Activated CD4-positive, alpha-beta T cell treated with anti-CD3 and anti-CD28 coated beads, Interleukin-2, amount 10 ng/mL, durations not matched to agents 7 days and 5 days (primary cell): ENCODE measurements at regions not wholly inside any gene's neighbourhood (a gene's known extent, or its start where the extent isn't known, plus 50 kb on each side); places are given as distances from the start of the nearest gene placed in this dataset.
"Not testable (repeated sequence)": the region's sequence is repeated elsewhere in the genome, so short reads cannot be mapped to it uniquely, and the experiment has no call there.

Experiments used
- CTCF ChIA-PET: fragments of 350-600 bp; sonication (Branson Sonifier 250); formaldehyde crosslinking; loops from one replicate; lab custom pipeline; 2021; ENCODE audit warnings: antibody characterized with exemption; lab: Charles Lee
- POLR2A ChIA-PET: fragments of 350-600 bp; sonication (Branson Sonifier 250); formaldehyde crosslinking; loops from one replicate; lab custom pipeline; 2021; ENCODE audit warnings: antibody characterized with exemption; lab: Charles Lee
- DNase-seq: peaks from one replicate; pipeline ENCODE4 v3.0.0-alpha.2; 2020
- H3K27ac Mint-ChIP-seq: one replicate; pipeline ENCODE4 v1.8.0; 2021; ENCODE audit warnings: mild to moderate bottlenecking, moderate library complexity, mixed read lengths
- H3K27me3 Mint-ChIP-seq: one replicate; pipeline ENCODE4 v1.8.0; 2021; ENCODE audit warnings: mixed read lengths
- H3K36me3 Mint-ChIP-seq: one replicate; pipeline ENCODE4 v1.8.0; 2021; ENCODE audit warnings: low read depth, mixed read lengths
- H3K4me1 Mint-ChIP-seq: one replicate; pipeline ENCODE4 v1.8.0; 2021; ENCODE audit warnings: mixed read lengths
- H3K4me3 Mint-ChIP-seq: one replicate; pipeline ENCODE4 v1.8.0; 2021; ENCODE audit warnings: mild to moderate bottlenecking, moderate library complexity, mixed read lengths
- H3K9me3 Mint-ChIP-seq: one replicate; pipeline ENCODE4 v1.8.0; 2021; ENCODE audit warnings: mixed read lengths

DNA sequence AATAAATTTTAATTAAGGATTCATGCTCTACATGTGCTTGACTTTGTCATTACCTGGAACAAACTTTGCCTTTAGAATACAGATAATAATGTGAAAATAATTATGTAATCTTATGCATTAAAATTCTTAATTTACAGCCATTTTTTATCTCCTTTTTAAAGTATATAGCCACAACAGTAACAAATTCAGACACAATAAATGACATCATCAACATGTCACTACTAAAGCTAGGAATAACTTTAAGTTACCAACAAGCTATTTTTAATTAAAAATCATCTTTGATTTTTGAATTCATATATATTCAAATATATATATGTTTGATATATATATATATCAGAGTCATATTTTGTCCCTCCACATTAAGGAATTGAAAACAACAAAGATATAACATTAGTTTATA is 107.7 kb downstream of the MAD2L1 start:
- H3K27me3 Mint-ChIP-seq, result no peaks in the 10 kb centered on the region
- CTCF ChIA-PET, result interaction anchor here (0.6 kb wide), 1 partner anchor 11 kb away, joined by 3 read pairs; no protein-coding TSS in a partner anchor

DNA sequence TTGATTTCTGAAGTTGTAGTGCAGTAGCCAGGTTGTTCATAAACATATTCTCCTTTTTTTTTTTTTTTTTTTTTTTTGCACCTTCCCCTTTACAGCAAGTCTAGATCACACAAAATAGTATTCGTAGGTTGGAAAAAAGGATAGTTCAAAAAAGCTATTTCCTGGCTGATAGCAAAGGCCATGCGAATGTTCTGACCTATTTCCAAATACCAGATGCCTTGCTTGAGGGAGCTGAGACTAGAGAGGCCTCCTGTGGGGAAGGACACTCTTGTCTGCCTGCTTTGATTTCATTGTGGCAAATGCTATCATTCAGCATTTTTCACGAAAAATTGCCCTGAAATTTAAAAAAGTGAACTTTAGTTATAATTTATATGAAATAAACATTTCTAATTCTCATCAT is 111.4 kb downstream of the MAD2L1 start:
- POLR2A ChIA-PET, result no interaction called here
- Mint-ChIP-seq H3K4me3 (no peak overlapping the region), H3K4me1 (no peaks in the 10 kb centered on the region), H3K27me3 (no peaks in the 10 kb centered on the region), H3K9me3 (peaks cover 8% of the 10 kb centered on the region), H3K36me3 (no peaks in the 10 kb centered on the region), H3K27ac (no peak overlapping the region)
- CTCF ChIA-PET, result no interaction called here
- no peak for DNase-seq

More for the DNA sequence above, 107.7 kb downstream of the MAD2L1 start:
- DNase-seq, result no peak
- H3K36me3 Mint-ChIP-seq, result no peaks in the 10 kb centered on the region
- no peaks in the 10 kb centered on the region for H3K4me1 Mint-ChIP-seq
- H3K4me3 Mint-ChIP-seq, result no peak overlapping the region
- H3K9me3 Mint-ChIP-seq, result peaks cover 8% of the 10 kb centered on the region
- POLR2A ChIA-PET, result no interaction called here
- H3K27ac Mint-ChIP-seq, result no peak overlapping the region

DNA sequence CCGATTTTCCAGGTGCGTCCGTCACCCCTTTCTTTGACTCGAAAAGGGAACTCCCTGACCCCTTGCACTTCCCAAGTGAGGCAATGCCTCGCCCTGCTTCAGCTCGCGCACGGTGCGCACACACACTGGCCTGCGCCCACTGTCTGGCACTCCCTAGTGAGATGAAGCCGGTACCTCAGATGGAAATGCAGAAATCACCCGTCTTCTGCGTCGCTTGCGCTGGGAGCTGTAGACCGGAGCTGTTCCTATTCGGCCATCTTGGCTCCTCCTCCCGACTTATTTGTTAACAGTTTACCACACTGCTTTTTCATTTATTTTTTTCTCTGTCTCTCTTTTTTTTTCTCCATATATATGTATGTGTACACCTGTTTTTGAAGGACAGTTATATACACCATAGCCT is 112.2 kb downstream of the MAD2L1 start:
- H3K4me1 Mint-ChIP-seq, H3K9me3 Mint-ChIP-seq, H3K27me3 Mint-ChIP-seq, H3K4me3 Mint-ChIP-seq, CTCF ChIA-PET, H3K27ac Mint-ChIP-seq, POLR2A ChIA-PET, H3K36me3 Mint-ChIP-seq, DNase-seq: not testable (repeated sequence)

GRCh38 chr4:119946359-119946758 is 120.3 kb downstream of the MAD2L1 start:
- no peak overlapping the region for H3K4me3 Mint-ChIP-seq
- ChIA-PET CTCF (no interaction called here), POLR2A (no interaction called here)
- H3K9me3 Mint-ChIP-seq, result no peaks in the 10 kb centered on the region
- H3K27ac Mint-ChIP-seq, result no peak overlapping the region
- no peaks in the 10 kb centered on the region for H3K36me3 Mint-ChIP-seq
- no peaks in the 10 kb centered on the region for H3K4me1 Mint-ChIP-seq
- no peaks in the 10 kb centered on the region for H3K27me3 Mint-ChIP-seq
- no peak for DNase-seq

DNA sequence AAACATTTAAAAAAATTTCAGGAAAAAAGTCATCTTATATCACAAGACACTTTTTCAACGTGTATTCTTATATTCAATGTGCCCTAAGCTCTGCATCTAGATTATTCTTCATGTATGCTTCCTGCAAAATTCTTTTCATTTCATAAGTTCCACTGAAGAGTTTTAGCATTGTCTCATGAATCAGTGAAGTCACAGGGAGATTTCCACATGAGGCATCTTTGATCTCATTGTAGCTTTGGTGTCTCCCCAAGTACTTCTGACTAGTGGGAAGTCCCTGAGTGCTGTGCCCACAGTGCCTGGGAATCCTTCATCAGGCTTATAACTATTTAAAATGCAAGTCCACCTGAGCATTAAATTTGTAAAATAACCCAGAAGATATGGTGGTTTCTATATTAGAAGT is 123.8 kb downstream of the MAD2L1 start:
- H3K27ac Mint-ChIP-seq, result no peak overlapping the region
- no peak overlapping the region for H3K4me3 Mint-ChIP-seq
- no peaks in the 10 kb centered on the region for H3K36me3 Mint-ChIP-seq
- H3K27me3 Mint-ChIP-seq, result no peaks in the 10 kb centered on the region
- ChIA-PET POLR2A (no interaction called here), CTCF (no interaction called here)
- H3K9me3 Mint-ChIP-seq, result no peaks in the 10 kb centered on the region
- no peaks in the 10 kb centered on the region for H3K4me1 Mint-ChIP-seq
- no peak for DNase-seq

DNA sequence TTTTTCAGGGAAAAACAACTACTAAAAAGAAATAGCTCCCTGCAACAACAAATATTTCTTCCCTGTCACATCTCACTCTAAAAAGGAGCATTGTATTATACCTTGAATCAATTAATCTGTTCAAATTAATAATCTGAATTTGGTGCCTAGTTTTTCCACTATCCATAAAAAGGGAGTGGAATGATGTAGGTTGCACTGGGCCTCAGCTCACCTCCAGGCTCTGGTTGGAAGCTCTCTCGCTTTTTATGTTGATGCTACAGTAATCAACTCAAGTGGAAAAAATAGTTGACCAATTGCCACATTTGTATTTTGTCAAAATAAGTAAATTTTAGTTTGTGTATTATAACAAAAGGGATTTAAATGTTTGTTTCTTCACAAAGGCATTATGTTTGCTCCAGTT is 126.1 kb downstream of the MAD2L1 start:
- DNase-seq, result no peak
- no peaks in the 10 kb centered on the region for H3K27me3 Mint-ChIP-seq
- no peaks in the 10 kb centered on the region for H3K9me3 Mint-ChIP-seq
- no peaks in the 10 kb centered on the region for H3K36me3 Mint-ChIP-seq
- H3K4me3 Mint-ChIP-seq, result no peak overlapping the region
- POLR2A ChIA-PET, result no interaction called here
- no peak overlapping the region for H3K27ac Mint-ChIP-seq
- CTCF ChIA-PET, result no interaction called here
- no peaks in the 10 kb centered on the region for H3K4me1 Mint-ChIP-seq

DNA sequence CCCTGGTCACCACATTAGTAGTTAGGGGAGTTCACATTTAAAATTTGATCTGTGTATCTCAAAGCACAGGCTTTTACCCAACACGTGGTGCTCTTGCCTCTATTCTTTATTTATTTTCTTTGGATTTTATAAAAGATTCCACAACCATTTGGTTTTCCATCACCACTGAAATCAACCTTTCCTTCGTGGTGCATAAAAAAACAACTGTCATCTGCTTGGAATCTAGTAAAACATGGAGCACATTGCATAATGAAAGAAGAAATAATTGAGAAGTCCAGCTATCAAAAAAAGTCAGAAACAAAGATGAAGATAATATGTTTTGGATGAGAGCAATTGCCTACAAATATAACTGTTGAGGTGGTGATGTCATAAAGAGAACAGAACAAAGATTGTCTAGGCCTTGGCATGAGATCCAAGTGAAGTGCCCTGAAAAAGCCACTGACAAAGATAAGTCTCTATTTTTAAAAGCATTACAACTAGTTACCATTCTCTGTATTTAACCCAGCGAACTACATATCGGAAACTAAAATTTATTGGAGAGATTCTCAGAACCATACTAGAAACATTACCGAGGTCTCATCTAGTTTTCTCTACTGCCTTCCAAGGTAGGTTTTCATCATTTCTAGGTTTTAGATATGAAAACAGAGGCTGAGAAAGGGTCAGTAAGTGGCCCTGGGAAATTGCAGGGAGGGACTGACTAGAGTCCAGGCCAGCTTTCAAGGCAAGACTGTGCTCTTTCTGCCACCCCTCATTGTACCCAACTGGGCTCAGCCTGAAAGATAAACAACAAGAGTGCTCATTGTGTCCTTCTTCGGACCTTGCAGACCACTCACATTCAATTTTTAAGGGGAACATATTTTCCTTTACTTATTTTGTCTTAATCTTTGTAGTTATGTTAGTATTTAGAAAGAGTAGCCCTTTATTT is 127.3 kb downstream of the MAD2L1 start:
- H3K9me3 Mint-ChIP-seq, result no peaks in the 10 kb centered on the region
- no peaks in the 10 kb centered on the region for H3K27me3 Mint-ChIP-seq
- no peaks in the 10 kb centered on the region for H3K4me1 Mint-ChIP-seq
- no peak overlapping the region for H3K4me3 Mint-ChIP-seq
- H3K36me3 Mint-ChIP-seq, result no peaks in the 10 kb centered on the region
- DNase-seq, result no peak
- POLR2A ChIA-PET, result no interaction called here
- no peak overlapping the region for H3K27ac Mint-ChIP-seq
- CTCF ChIA-PET, result no interaction called here

- H3K27me3 Mint-ChIP-seq, result no peaks in the 10 kb centered on the region
- no peak for DNase-seq
- no peak overlapping the region for H3K27ac Mint-ChIP-seq
- no peak overlapping the region for H3K4me3 Mint-ChIP-seq
- no peaks in the 10 kb centered on the region for H3K4me1 Mint-ChIP-seq
- no peaks in the 10 kb centered on the region for H3K9me3 Mint-ChIP-seq
- no peaks in the 10 kb centered on the region for H3K36me3 Mint-ChIP-seq
- POLR2A ChIA-PET, result no interaction called here
- CTCF ChIA-PET, result no interaction called here
Measured at GRCh38 chr4:119937746-119938145, 128.9 kb downstream of the MAD2L1 start.

DNA sequence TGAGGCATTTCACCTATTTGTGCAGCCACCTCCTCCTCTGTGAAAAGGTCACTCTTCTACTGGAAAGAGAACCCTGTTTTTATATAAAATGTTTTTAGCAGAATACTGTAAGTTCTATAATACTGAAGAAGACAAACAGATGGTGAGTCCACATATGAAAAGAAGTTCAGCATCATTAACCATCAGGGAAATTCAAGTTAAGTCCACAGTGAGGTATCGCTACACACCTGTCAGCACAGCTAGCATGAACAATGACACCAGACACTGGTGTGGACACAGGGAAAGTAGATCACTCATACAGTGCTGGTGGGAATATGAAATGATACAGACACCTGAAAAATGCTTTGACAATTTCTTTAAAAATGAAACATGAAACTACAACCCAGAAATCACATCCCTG is 133.0 kb downstream of the MAD2L1 start:
- CTCF ChIA-PET, result no interaction called here
- Mint-ChIP-seq H3K27me3 (no peaks in the 10 kb centered on the region), H3K4me3 (no peak overlapping the region), H3K27ac (no peak overlapping the region), H3K9me3 (no peaks in the 10 kb centered on the region), H3K4me1 (no peaks in the 10 kb centered on the region), H3K36me3 (no peaks in the 10 kb centered on the region)
- no peak for DNase-seq
- POLR2A ChIA-PET, result no interaction called here

DNA sequence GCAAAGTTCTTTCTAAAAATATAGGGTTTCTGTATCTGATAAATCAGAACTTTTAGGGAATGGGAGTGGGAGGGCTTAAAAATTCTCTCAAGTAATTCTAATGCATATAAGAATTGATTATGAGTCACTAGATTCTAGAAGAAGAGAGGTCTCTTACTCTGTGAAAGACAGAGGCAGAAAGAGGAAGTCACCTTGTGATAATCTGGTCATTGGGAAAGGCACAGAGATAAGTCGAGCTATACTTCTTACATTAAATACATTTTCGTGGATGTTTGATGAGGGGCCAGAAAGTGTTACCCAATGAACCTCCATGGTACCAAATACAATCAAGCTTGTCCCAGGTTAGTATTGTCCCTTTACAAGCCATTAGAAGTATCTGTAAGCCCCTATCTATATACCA is 134.4 kb downstream of the MAD2L1 start:
- ChIA-PET CTCF (no interaction called here), POLR2A (no interaction called here)
- Mint-ChIP-seq H3K27ac (no peak overlapping the region), H3K9me3 (no peaks in the 10 kb centered on the region), H3K4me1 (no peaks in the 10 kb centered on the region), H3K36me3 (no peaks in the 10 kb centered on the region), H3K4me3 (no peak overlapping the region), H3K27me3 (no peaks in the 10 kb centered on the region)
- DNase-seq, result no peak

DNA sequence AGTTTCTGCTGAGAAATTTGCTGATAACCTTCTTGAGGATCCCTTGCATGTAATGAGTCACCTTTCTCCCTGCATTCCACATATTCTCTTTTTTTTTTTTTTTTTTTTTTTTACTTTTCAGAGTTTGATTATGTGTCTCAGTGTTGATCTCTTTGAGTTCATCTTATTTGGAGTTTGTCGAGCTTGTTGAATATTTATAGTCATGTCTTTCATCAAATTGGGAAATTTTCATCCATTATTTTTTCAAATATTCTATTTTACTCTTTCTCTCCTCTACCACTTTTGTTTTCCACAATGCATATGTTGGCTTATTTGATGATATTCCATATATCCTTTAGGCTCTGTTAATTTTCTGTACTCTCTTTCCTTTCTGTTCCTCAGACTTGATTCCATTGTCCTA is 136.1 kb downstream of the MAD2L1 start:
- ChIA-PET CTCF (no interaction called here), POLR2A (no interaction called here)
- Mint-ChIP-seq H3K27me3 (no peaks in the 10 kb centered on the region), H3K9me3 (no peaks in the 10 kb centered on the region), H3K27ac (no peak overlapping the region), H3K4me3 (no peak overlapping the region), H3K36me3 (no peaks in the 10 kb centered on the region), H3K4me1 (no peaks in the 10 kb centered on the region)
- no peak for DNase-seq

- H3K9me3 Mint-ChIP-seq, result no peaks in the 10 kb centered on the region
- no peaks in the 10 kb centered on the region for H3K4me1 Mint-ChIP-seq
- DNase-seq, result no peak
- H3K27me3 Mint-ChIP-seq, result no peaks in the 10 kb centered on the region
- POLR2A ChIA-PET, result no interaction called here
- no peaks in the 10 kb centered on the region for H3K36me3 Mint-ChIP-seq
- no peak overlapping the region for H3K4me3 Mint-ChIP-seq
- H3K27ac Mint-ChIP-seq, result no peak overlapping the region
- CTCF ChIA-PET, result no interaction called here
Measured at GRCh38 chr4:119921830-119922229, 144.8 kb downstream of the MAD2L1 start.

- no peak for DNase-seq
- no peaks in the 10 kb centered on the region for H3K4me1 Mint-ChIP-seq
- H3K4me3 Mint-ChIP-seq, result no peak overlapping the region
- CTCF ChIA-PET, result interaction anchor here (0.7 kb wide), 1 partner anchor 1346 kb away, joined by 3 read pairs; no protein-coding TSS in a partner anchor
- no peaks in the 10 kb centered on the region for H3K27me3 Mint-ChIP-seq
- H3K9me3 Mint-ChIP-seq, result peaks cover 2% of the 10 kb centered on the region
- POLR2A ChIA-PET, result no interaction called here
- H3K36me3 Mint-ChIP-seq, result no peaks in the 10 kb centered on the region
- no peak overlapping the region for H3K27ac Mint-ChIP-seq
Measured at GRCh38 chr4:119906277-119906676, 160.4 kb downstream of the MAD2L1 start.

DNA sequence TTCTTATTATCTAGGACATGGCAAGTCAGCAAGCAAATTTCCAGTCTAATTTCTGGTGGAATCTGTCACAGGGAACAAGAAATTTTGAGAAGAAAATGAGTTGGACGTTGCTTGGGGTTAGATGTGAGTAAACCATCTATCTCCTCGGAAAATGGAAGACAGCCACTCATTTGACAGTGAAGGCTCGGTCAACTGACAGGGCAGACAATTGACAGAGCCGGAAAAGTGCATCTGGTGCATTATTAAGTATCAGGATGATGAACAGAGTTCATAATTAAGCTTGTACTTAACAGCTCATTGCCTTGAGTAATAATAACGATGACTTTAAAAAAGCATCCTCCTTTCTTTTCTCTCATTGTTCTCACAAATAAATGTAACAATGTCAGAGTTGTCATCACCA is 168.4 kb downstream of the MAD2L1 start:
- Mint-ChIP-seq H3K27ac (no peak overlapping the region), H3K4me3 (no peak overlapping the region), H3K36me3 (no peaks in the 10 kb centered on the region), H3K9me3 (no peaks in the 10 kb centered on the region), H3K4me1 (no peaks in the 10 kb centered on the region), H3K27me3 (no peaks in the 10 kb centered on the region)
- ChIA-PET POLR2A (no interaction called here), CTCF (no interaction called here)
- DNase-seq, result no peak
